ENCODE measurements at regions not wholly inside any gene's neighbourhood (a gene's known extent, or its start where the extent isn't known, plus 50 kb on each side); places are given as distances from the start of the nearest gene placed in this dataset.

DNA sequence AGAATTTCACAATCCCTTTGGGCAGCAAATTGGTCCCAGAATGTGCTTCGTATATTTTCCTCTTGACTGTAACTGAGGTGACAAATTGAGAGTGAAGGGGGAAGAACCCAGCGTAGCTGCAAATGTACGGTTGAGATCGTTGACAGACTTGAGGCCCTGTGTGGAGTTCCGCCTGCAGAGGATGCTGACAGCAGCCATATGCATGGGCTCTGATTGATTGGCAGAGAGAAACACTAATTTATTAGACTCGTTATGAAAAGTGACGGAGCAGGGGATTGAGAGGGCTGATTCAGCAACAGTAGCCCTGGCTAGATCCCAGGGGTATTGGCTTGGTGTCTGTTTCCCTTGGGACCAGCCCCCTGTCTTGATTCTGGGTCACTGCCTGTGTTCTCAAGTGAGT, 930.1 kb upstream of the EEF2KMT start:
- no peak for TF ChIP-seq SIN3A (IDR thresholded peaks at IDR 0.05; ENCODE audit: borderline replicate concordance, insufficient read depth, low read length)
- no peak for TF ChIP-seq FOXP2 (optimal IDR thresholded peaks at IDR 0.05; ENCODE audit: borderline replicate concordance, extremely low read depth, extremely low read length, insufficient read depth)
- no peak for TF ChIP-seq TAF1 (IDR thresholded peaks at IDR 0.05; ENCODE audit: borderline replicate concordance, insufficient read depth, low read length)
- TF ChIP-seq, protein P1, sequence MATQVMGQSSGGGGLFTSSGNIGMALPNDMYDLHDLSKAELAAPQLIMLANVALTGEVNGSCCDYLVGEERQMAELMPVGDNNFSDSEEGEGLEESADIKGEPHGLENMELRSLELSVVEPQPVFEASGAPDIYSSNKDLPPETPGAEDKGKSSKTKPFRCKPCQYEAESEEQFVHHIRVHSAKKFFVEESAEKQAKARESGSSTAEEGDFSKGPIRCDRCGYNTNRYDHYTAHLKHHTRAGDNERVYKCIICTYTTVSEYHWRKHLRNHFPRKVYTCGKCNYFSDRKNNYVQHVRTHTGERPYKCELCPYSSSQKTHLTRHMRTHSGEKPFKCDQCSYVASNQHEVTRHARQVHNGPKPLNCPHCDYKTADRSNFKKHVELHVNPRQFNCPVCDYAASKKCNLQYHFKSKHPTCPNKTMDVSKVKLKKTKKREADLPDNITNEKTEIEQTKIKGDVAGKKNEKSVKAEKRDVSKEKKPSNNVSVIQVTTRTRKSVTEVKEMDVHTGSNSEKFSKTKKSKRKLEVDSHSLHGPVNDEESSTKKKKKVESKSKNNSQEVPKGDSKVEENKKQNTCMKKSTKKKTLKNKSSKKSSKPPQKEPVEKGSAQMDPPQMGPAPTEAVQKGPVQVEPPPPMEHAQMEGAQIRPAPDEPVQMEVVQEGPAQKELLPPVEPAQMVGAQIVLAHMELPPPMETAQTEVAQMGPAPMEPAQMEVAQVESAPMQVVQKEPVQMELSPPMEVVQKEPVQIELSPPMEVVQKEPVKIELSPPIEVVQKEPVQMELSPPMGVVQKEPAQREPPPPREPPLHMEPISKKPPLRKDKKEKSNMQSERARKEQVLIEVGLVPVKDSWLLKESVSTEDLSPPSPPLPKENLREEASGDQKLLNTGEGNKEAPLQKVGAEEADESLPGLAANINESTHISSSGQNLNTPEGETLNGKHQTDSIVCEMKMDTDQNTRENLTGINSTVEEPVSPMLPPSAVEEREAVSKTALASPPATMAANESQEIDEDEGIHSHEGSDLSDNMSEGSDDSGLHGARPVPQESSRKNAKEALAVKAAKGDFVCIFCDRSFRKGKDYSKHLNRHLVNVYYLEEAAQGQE (IDR thresholded peaks at IDR 0.05; ENCODE audit: insufficient read depth in 1 of 2, low read depth in 2 of 2, low read length in 2 of 2) = no peak
- TF ChIP-seq POLR2AphosphoS5 (IDR thresholded peaks at IDR 0.05; ENCODE audit: low read depth, low read length) = no peak

DNA sequence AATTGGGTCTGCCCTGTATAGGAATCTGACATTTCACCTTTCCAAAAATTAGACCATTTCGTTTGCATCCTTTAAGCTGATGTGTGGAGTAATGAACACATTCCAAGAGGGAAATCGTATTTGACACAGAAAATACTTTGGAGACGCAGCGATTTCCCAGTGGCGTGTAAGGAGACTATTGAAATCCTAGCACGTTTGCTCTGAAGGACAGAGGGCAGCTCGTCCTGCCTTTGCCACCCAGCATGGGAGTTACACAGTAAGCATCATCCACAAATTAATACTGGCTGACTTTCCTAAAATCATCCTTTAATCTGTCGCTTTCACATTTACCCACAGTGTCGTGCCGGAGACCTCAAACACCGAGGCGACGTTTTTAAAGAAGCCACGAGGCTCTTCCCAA, 925.9 kb upstream of the EEF2KMT start:
- TF ChIP-seq TAF1 (IDR thresholded peaks at IDR 0.05; ENCODE audit: borderline replicate concordance, insufficient read depth, low read length) (no peak), POLR2AphosphoS5 (IDR thresholded peaks at IDR 0.05; ENCODE audit: low read depth, low read length) (no peak), SIN3A (IDR thresholded peaks at IDR 0.05; ENCODE audit: borderline replicate concordance, insufficient read depth, low read length) (no peak), FOXP2 (optimal IDR thresholded peaks at IDR 0.05; ENCODE audit: borderline replicate concordance, extremely low read depth, extremely low read length, insufficient read depth) (no peak)
- TF ChIP-seq, protein P1 (IDR thresholded peaks at IDR 0.05; ENCODE audit: insufficient read depth in 1 of 2, low read depth in 2 of 2, low read length in 2 of 2) = no peak

DNA sequence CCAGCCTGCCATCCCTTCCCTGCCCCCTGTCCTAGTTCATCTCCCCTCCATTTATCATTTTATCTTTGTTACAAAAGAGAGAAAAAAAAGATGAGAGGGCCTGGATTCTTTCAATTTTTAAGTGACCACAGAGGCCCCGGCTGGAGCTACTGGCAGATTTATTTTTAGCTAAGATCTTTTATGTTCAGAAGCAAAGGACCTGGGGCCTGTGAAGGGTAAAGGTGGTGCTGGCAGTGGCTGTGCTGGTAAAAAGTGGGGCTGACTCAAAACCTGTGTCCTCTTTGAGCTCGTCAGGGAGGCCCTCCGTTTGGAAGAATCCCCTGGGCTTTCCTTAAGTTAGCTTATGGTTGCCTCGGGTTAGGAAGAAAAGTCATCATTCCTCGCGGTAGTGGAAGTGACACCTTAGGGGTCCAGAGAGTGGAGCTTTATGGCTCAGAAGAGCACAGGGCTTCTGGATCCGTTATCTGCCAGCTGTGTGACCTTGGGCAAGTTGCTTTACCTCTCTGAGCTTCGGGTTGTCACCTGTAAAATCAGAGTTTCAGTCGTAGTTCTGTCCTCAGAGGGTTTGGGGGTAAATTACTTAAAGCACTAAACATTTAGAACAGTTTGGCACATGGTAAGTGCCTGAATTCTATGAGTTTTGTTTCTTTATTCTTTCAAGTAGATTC, 923.8 kb upstream of the EEF2KMT start:
- TF ChIP-seq, protein P1 (IDR thresholded peaks at IDR 0.05; ENCODE audit: insufficient read depth in 1 of 2, low read depth in 2 of 2, low read length in 2 of 2) = no peak
- TF ChIP-seq SIN3A (IDR thresholded peaks at IDR 0.05; ENCODE audit: borderline replicate concordance, insufficient read depth, low read length) = no peak
- TF ChIP-seq TAF1 (IDR thresholded peaks at IDR 0.05; ENCODE audit: borderline replicate concordance, insufficient read depth, low read length) = no peak
- TF ChIP-seq FOXP2 (optimal IDR thresholded peaks at IDR 0.05; ENCODE audit: borderline replicate concordance, extremely low read depth, extremely low read length, insufficient read depth) = no peak
- no peak for TF ChIP-seq POLR2AphosphoS5 (IDR thresholded peaks at IDR 0.05; ENCODE audit: low read depth, low read length)

DNA sequence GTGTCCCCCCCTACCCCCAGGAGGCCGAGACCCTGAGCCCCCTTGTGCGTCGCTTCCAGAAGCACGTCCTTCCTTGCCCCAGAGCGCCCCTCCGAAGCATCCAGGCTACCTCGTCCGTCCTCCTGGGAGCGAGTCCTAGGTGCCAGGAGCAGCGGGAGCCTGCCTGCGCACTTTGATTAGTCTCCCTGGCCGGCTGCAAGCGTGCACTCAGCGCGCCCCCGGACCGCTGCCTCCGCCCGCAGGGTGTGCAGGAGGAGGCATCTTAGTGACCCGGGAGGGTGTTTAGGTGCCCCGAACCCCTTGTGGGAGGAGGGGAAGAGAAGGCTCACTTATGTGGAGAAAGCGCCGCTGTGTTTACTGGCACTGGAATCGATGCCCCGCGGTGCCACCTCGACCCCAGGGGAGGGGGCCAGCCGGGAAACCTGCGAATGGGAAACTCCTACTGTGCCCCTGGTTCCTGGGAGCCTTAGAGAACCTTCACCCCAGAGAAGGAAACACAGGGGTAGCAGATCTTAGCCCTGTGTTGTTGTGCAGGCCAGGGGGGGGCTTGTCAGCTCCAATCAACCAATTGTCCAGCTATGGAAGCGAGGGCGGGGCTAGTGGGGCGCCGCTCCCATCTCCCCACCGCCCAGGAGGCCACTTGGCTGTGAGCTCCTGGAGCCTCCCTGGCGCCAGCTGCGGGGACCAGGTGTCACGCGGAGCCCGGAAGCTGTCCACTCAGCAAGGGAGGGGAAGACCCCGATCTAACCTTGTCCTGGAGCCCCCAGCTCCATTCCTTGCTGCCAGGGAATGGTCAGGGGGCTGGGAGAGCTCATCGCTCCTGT, 922.8 kb upstream of the EEF2KMT start:
- TF ChIP-seq, protein P1 (IDR thresholded peaks at IDR 0.05; ENCODE audit: insufficient read depth in 1 of 2, low read depth in 2 of 2, low read length in 2 of 2) = no peak
